ENCODE measurements at regions not wholly inside any gene's neighbourhood (a gene's known extent, or its start where the extent isn't known, plus 50 kb on each side); places are given as distances from the start of the nearest gene placed in this dataset.

DNA sequence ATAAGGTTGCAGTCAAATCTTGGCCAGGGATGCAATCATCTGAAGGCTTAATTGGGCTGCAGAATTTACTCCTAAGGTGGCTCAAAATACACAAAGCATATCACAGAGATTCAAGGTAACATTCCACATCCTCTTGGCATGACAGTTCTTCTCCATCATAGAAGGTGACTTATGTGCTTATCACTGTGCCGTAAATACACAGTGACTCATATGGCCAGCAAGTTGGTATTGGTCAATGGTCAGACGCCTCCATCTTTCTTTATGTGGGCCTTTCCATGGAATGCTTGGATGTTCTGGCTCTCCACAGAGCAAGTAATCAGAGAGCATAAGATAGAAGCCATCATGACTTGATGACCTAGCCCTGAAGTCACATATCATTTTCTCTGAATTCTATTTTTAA, 168.8 kb upstream of the ST8SIA2 start:
- Histone ChIP-seq H3K4me1 (no peaks in the 10 kb centered on the region), H3K36me3 (no peaks in the 10 kb centered on the region), H3K27me3 (no peaks in the 10 kb centered on the region), H3K9me3 (peaks cover 0 to 9% of the 10 kb centered on the region in 2 donors), H3K4me3 (no peak overlapping the region), H3K27ac (no peak overlapping the region)
- TF ChIP-seq, protein P1, sequence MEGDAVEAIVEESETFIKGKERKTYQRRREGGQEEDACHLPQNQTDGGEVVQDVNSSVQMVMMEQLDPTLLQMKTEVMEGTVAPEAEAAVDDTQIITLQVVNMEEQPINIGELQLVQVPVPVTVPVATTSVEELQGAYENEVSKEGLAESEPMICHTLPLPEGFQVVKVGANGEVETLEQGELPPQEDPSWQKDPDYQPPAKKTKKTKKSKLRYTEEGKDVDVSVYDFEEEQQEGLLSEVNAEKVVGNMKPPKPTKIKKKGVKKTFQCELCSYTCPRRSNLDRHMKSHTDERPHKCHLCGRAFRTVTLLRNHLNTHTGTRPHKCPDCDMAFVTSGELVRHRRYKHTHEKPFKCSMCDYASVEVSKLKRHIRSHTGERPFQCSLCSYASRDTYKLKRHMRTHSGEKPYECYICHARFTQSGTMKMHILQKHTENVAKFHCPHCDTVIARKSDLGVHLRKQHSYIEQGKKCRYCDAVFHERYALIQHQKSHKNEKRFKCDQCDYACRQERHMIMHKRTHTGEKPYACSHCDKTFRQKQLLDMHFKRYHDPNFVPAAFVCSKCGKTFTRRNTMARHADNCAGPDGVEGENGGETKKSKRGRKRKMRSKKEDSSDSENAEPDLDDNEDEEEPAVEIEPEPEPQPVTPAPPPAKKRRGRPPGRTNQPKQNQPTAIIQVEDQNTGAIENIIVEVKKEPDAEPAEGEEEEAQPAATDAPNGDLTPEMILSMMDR (IDR thresholded peaks at IDR 0.05): no peak
- DNase-seq (ENCODE audit: low spot score): no peak

DNA sequence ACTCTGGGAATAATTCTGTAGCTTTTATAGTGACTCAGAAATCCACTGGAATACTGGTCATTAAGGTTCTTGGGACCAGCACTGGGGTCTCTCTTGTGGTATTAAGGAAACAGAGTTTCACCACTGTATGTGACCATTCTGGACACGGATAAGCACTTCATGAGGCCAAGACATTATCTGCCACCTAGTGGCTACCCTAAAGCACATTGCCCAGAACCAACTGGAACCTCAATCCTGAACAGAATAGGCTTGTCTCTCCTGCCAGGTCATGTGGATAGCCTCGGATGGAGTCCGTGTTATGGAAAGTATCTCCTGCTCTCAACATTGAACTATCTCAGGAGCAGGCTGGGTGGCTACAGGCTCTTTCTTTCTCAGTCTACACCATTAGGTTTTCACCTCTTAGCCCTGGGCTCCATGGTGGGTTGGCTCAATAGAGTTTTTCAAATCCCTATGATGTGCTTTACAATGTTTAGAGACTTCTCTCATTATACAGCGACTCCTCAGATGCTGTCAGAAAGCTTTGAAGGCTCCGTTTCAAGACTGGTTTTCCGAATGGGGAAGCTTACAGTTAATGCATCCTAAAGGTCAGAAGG, 167.6 kb upstream of the ST8SIA2 start:
- no peak overlapping the region for H3K4me3 ChIP-seq
- H3K4me1 ChIP-seq: no peaks in the 10 kb centered on the region
- DNase-seq (ENCODE audit: low spot score): no peak

DNA sequence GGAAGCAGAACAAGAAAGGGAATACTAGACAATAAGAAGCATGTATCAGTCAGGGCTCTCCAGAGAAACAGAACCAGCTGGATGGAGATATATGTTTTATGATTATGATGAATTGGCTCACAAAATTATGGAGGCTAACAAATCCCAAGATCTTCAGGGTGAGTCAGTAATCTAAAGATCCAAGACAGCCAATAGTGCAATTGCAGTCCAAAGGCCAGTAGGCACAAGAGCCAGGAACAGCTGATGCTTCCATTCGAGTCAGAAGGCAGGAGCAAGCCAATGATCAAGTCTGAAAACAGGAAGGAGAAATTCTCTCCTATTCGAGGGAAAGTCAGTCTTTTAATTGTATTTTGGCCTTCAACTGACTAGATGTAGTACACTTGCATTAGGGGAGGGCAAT, 164.9 kb upstream of the ST8SIA2 start:
- TF ChIP-seq, protein P1 (IDR thresholded peaks at IDR 0.05): no peak
- Histone ChIP-seq H3K36me3 (no peaks in the 10 kb centered on the region), H3K9me3 (peaks cover 0 to 7% of the 10 kb centered on the region in 2 donors), H3K4me1 (no peaks in the 10 kb centered on the region), H3K4me3 (no peak overlapping the region), H3K27me3 (no peaks in the 10 kb centered on the region), H3K27ac (no peak overlapping the region)
- DNase-seq (ENCODE audit: low spot score): no peak

More for the DNA sequence above, 167.6 kb upstream of the ST8SIA2 start:
- Histone ChIP-seq H3K9me3 (peaks cover 0 to 9% of the 10 kb centered on the region in 2 donors), H3K27ac (no peak overlapping the region), H3K27me3 (no peaks in the 10 kb centered on the region), H3K36me3 (no peaks in the 10 kb centered on the region)
- TF ChIP-seq, protein P1 (IDR thresholded peaks at IDR 0.05): peak; percentile 30 to 68

DNA sequence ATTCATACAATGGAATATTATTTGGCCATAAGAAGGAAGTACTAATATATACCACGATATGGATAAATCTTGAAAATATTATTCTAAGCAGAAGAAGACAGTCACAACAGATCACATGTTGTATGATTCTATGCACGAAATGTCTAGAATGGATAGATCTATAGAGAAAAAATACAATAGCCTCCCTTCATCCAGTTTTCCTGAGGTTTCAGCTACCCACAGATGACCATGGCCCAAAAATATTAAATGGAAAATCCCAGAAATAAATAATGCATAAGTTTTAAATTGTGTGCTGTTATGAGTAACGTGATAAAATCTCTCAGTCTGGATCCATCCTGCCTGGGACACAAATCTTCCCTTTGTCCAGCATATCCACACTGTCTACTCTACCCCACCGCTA, 162.2 kb upstream of the ST8SIA2 start:
- Histone ChIP-seq H3K27ac (no peak overlapping the region), H3K27me3 (no peaks in the 10 kb centered on the region), H3K36me3 (no peaks in the 10 kb centered on the region), H3K9me3 (peaks cover 0 to 15% of the 10 kb centered on the region in 2 donors), H3K4me1 (no peaks in the 10 kb centered on the region), H3K4me3 (no peak overlapping the region)
- TF ChIP-seq, protein P1 (IDR thresholded peaks at IDR 0.05): no peak
- no peak for DNase-seq (ENCODE audit: low spot score)

DNA sequence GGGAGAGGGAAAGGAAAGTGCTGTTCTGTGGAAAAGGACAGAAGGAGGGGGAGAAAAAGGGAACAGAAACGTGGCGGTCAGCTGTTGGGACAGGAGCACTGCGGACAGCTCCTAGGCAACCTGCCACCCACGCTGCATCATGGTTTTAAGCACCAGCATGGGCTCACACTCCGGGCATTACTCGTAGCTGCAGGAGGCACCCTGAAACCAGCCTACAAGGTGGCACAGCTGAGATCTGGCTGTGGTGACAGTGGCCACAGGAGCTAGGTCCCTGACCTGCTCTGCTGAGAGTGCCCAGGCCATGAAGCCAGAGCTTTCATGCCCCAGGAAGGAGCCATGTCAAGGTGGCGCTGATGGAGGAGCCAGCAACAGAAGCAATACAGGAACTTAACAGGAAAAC, 161.4 kb upstream of the ST8SIA2 start:
- Histone ChIP-seq H3K4me1 (no peaks in the 10 kb centered on the region), H3K27me3 (no peaks in the 10 kb centered on the region), H3K27ac (no peak overlapping the region), H3K9me3 (peaks cover 0 to 15% of the 10 kb centered on the region in 2 donors), H3K36me3 (no peaks in the 10 kb centered on the region), H3K4me3 (no peak overlapping the region)
- TF ChIP-seq, protein P1 (IDR thresholded peaks at IDR 0.05): no peak
- no peak for DNase-seq (ENCODE audit: low spot score)

DNA sequence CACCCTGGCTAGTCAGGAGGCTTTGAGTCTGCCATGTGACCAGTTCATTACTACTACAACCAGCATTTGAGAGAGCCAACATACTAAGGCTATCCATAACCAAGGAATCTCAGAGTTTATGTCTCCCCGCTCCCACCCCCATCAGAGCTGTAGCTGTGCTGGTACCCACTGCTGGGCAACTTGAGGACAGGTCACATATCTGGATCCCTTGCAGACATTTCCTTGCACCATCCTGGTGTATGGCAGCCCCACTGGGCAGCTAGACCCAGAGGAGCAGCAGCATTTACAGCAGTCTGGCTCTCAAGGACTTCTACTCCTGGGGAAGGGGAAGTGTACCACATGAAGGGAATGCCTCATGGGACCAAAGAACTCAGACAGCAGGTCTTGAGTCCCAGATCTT, 160.8 kb upstream of the ST8SIA2 start:
- TF ChIP-seq, protein P1 (IDR thresholded peaks at IDR 0.05): no peak
- H3K9me3 ChIP-seq: peaks cover 0 to 15% of the 10 kb centered on the region in 2 donors
- no peak overlapping the region for H3K27ac ChIP-seq
- no peaks in the 10 kb centered on the region for H3K27me3 ChIP-seq
- DNase-seq (ENCODE audit: low spot score): no peak
- H3K4me1 ChIP-seq: no peaks in the 10 kb centered on the region
- H3K36me3 ChIP-seq: no peaks in the 10 kb centered on the region
- no peak overlapping the region for H3K4me3 ChIP-seq
